HL-60 (cell line): ENCODE measurements at regions not wholly inside any gene's neighbourhood (a gene's known extent, or its start where the extent isn't known, plus 50 kb on each side); places are given as distances from the start of the nearest gene placed in this dataset.
"Not testable (repeated sequence)": the region's sequence is repeated elsewhere in the genome, so short reads cannot be mapped to it uniquely, and the experiment has no call there.

Experiments
- CTCF ChIP-seq: IDR thresholded peaks from one replicate; pipeline ENCODE4 v1.5.1; 2011; ENCODE audit warnings: low read length, control low read depth, inconsistent platforms; ENCODE audit not compliant: insufficient read depth
- GABPA ChIP-seq: IDR thresholded peaks from 2 replicates; pipeline ENCODE4 v1.6.1; 2012; ENCODE audit warnings: low read depth
- POLR2AphosphoS5 ChIP-seq: IDR thresholded peaks from 2 replicates; pipeline ENCODE4 v1.6.1; 2012; ENCODE audit warnings: low read depth
- REST ChIP-seq: IDR thresholded peaks from 2 replicates; pipeline ENCODE4 v1.6.1; 2012; ENCODE audit warnings: low read depth; ENCODE audit not compliant: insufficient replicate concordance
- SPI1 ChIP-seq: IDR thresholded peaks from 2 replicates; pipeline ENCODE4 v1.6.1; 2012; ENCODE audit warnings: low read depth, mild to moderate bottlenecking, borderline replicate concordance

- TF ChIP-seq CTCF, SPI1, POLR2AphosphoS5, REST, GABPA: not testable (repeated sequence)
Observed at GRCh38 chr10:106019559-106019958, 1144.9 kb downstream of the SORCS1 start.
